ENCODE measurements at regions not wholly inside any gene's neighbourhood (a gene's known extent, or its start where the extent isn't known, plus 50 kb on each side); places are given as distances from the start of the nearest gene placed in this dataset.
"Not testable (repeated sequence)": the region's sequence is repeated elsewhere in the genome, so short reads cannot be mapped to it uniquely, and the experiment has no call there.

DNA sequence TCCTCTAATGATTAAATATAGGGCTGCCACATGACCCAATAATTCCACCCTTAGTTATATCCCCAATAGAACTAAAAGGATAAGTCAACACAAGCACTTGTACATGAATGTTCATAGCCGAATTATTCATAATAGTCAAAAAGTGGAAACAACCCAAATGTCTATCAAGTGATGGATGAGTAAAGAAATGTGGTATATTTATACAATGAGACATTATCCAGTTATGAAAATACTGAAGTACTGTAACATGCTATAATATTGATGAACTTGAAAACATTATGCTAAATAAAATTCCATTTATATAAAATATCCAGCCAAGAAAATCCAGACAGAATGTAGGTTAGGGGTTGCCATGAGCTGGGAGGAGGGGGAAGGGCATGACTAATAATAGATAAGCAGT lies 436.7 kb upstream of the AADAT start:
- no peak for DNase-seq

- DNase-seq, result no peak
Observed at GRCh38 chr4:170522427-170522970, 432.7 kb upstream of the AADAT start.

GRCh38 chr4:170497689-170498088 lies 407.9 kb upstream of the AADAT start:
- DNase-seq, result no peak

DNA sequence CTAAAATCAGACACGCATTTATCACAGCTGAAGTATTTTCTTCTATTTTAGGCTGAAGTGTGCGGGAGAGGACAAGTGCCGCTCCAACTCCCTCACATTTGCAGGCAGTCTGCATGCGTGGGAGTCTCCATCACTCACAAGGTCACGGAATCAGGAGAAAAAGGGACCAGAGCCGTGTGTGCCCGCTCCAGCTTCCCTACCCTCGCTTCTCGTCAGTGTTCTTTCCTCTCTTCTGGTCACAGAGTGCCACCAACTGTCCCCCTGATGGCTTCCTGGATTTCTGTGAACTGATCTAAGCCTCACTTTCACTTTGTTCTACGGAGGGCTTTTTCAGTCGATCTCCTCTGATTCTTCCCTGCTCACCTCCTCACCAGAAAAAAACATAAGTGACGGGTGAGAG lies 407.4 kb upstream of the AADAT start:
- DNase-seq, result no peak

DNA sequence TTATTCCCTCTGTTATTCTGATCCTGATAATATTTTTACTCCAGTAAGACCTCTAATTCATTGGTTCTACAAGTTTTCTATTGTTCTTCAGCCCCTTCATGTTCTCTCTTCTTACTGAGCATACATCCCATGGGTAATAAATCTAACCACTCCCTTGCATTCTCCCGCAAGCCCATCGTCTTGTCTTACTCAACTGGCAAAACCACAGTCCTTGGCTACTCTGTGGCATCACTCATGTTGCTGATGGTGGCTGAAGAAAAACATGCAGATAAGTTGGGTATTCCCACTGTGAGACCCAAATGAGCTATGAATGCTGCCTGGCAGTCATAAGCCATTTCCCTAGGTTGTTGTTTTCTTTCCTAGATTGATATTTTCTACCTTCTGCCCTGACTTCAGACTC lies 402.2 kb upstream of the AADAT start:
- no peak for DNase-seq

- no peak for DNase-seq
Observed at GRCh38 chr4:170476351-170476750, 386.6 kb upstream of the AADAT start.

- no peak for DNase-seq
Observed at GRCh38 chr4:170465429-170465828, 375.7 kb upstream of the AADAT start.

GRCh38 chr4:170464614-170465197 lies 374.9 kb upstream of the AADAT start:
- DNase-seq, result no peak

- no peak for DNase-seq
Observed at GRCh38 chr4:170446782-170447181, 357.0 kb upstream of the AADAT start.

DNA sequence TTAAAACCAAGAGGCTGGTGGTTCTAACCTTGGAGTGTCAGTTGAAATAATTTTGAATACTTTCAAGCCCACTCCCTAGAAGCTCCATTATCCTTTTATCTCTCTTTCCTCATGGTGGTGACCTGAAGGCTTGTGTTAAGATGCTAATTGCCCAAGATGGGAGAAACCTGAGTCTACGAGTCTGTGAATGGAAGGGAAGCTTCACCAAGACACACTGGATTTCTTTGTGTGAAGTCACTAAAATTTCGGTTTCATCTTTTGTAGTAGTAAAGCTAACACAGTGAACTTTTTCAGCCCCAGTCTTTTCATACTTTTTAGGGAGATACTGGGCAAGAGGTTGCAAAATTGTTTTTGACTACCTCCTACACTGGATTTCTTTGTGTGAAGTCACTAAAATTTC lies 351.4 kb upstream of the AADAT start:
- not testable (repeated sequence) for DNase-seq

GRCh38 chr4:170428929-170429328 lies 339.2 kb upstream of the AADAT start:
- no peak for DNase-seq

- DNase-seq, result no peak
Observed at GRCh38 chr4:170425521-170426143, 335.9 kb upstream of the AADAT start.

DNA sequence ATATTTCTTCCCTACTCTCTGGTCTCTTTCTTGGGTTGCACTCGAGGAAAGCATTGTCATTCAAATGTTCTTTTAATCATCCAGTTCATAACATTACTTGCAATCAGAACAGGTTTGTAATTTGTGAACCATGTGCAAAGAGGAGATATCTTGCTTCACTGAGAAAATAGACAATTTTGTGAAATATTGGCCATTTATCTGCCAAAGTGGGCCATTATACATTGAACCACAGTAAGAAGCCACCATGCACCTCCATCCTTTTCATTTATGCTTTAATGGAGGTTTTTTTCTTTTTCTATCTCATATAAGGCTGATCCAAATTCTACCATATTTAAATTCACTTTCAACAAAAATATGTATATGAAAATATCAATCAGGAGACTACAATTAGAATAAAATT lies 335.3 kb upstream of the AADAT start:
- no peak for DNase-seq

- no peak for DNase-seq
Observed at GRCh38 chr4:170423137-170423536, 333.4 kb upstream of the AADAT start.

GRCh38 chr4:170420255-170420693 lies 330.5 kb upstream of the AADAT start:
- DNase-seq, result no peak

DNA sequence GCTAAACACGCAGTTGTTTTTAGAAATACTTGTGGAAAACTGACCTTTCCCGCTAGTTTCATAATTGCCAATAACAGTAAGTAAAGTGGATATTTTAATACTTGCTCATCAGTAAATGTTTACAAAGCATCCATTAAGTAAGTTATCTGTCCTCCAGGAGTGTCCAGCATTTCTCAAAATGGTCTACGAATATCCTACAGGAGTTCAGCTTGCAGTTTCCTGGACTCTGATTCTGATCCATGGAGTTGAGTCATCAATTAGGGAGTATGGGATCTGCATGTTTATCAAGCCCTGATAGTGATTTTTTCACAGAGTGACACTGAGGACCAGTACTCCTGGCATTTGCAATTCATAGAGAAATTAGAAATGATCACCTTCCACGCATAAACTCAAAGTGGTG lies 325.2 kb upstream of the AADAT start:
- no peak for DNase-seq

GRCh38 chr4:170414360-170414759 lies 324.6 kb upstream of the AADAT start:
- no peak for DNase-seq

- no peak for DNase-seq
Observed at GRCh38 chr4:170413951-170414350, 324.2 kb upstream of the AADAT start.

DNA sequence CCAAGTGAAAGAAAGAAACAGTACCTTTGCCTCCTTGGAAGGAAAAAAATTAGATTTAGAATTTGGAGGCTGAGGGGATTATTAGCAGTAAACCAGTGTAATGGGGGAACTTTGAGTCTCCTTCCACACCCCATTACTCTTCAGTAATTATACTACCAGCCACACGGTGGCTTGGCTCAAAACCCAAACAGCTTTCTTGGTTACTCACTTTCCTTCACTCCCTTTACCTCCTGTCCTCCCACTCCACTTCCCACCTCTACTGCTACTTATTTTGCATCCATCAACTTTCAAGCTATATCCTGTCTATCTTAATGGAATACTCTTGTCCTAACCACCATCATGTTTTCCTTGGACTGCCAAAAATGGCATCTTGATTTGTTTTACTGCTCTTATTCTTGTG lies 310.6 kb upstream of the AADAT start:
- no peak for DNase-seq

DNA sequence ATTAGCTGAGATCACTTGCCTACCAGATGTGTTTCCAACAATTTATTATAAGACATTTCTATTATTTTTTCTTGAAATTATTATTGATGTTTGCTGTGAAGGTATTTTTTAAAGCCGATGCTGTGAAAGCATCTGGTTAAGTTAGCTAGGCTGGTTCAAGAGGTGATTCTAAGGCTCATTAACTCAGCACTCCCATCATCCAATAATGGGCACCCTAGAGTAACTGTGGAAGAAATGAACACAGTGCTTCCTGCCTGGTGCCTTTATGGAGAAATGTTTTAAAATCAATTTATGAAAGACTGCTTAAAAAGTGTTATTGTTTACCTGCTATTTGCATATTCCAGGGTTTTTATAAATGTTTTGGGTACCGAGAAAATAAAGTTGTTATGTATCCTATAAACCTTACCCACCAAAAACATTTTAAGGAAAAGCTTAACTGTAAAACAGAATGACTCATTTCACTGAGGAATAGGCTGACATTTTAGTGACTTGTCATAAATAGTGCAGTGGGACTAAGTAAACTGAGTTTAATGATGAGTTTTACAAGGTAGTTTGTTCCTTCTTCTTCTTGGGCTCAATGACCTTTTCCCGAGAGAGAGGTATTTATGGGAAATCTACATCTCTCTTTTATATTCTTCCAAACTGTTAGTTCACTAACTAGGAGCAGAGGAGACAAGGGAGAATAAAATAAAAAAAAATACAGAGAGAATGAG lies 310.0 kb upstream of the AADAT start:
- no peak for DNase-seq

DNA sequence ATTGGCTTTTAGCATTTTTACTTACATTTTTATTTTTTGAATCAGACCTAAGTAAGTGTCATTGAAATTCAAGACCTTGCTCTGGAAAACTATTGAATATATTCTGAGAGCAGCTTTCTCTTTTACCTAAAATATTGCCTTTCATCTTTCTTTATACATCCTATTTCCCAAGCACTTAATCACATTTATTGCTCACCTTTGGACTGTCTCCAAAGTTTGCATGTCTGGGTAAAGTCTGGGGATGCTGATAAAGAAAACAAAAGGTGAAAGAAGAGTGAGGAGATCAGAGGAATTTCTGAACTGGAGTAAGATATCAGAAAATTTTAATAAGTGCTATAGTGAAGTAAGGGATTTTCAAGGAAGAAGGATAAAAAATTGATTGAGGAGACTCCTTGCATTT lies 308.5 kb upstream of the AADAT start:
- no peak for DNase-seq

- DNase-seq, result no peak
Observed at GRCh38 chr4:170395773-170396172, 306.0 kb upstream of the AADAT start.

DNA sequence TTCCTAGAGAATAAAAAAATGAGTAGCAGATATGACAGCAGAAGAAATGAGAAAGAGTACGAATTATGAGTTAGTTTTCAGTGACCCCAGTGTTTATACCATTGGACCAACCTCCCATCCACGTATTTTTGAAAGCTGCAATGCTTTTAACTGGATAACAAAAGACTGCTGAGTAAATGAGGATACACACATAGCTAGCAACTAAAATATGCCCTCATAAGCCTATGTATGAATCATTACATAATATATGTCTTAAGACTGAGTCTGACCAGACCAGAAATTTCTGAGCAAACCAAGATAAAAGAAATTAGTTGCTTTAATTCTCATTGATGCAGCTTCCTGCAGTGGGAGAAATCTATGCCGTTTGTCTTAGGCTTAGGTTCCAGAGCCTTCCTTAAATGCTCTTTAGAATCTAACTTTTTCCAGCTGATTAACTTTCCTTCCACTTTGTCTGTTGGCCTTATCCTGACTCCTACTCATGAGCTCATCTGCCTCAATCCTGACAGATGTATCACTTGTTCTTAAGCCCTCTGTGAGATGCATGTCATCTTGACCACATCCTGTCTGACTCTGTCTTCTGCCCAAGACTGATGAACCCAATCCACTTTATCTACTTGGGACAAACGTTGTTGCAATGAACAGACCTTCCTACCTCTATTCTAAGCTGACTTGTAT lies 301.4 kb upstream of the AADAT start:
- no peak for DNase-seq

- DNase-seq, result no peak
Observed at GRCh38 chr4:170389411-170389810, 299.7 kb upstream of the AADAT start.
